Tibial nerve (tissue), 4 donors: ENCODE measurements at regions not wholly inside any gene's neighbourhood (a gene's known extent, or its start where the extent isn't known, plus 50 kb on each side); places are given as distances from the start of the nearest gene placed in this dataset.

Experiments used
- CTCF ChIP-seq, 5 experiments: fragments of 200-600 bp in 3 of 5; fragments of 450-650 bp in 2 of 5; sonication (generic) in 3 of 5; IDR thresholded peaks; one replicate each; pipeline ENCODE4 v1.5.1; 2016 to 2019; ENCODE audit warnings: antibody characterized with exemption in 5 of 5, mild to moderate bottlenecking in 3 of 5, moderate library complexity in 2 of 5
- EP300 ChIP-seq, 2 donors: sonication (generic); formaldehyde crosslinking; IDR thresholded peaks; one replicate each; pipeline ENCODE4 v1.6.1; 2017; ENCODE audit warnings: antibody characterized with exemption in 2 of 2, mild to moderate bottlenecking in 1 of 2
- POLR2A ChIP-seq, 2 donors: fragments of 450-650 bp; IDR thresholded peaks; one replicate each; pipeline ENCODE4 v1.6.1; 2017; ENCODE audit warnings: antibody characterized with exemption in 2 of 2, mild to moderate bottlenecking in 2 of 2, moderate library complexity in 2 of 2

- no peak for TF ChIP-seq EP300 (IDR thresholded peaks at IDR 0.05)
- no peak for TF ChIP-seq CTCF (IDR thresholded peaks at IDR 0.05)
- TF ChIP-seq POLR2A (IDR thresholded peaks at IDR 0.05): no peak
Measured at GRCh38 chr6:106912091-106912490, 62.4 kb downstream of the CD24 start.
